ENCODE measurements at regions not wholly inside any gene's neighbourhood (a gene's known extent, or its start where the extent isn't known, plus 50 kb on each side); places are given as distances from the start of the nearest gene placed in this dataset.
A peak's percentile ranks its signal among the peaks of the same experiment; 100 is the strongest.

- no peak for DNase-seq (ENCODE audit: low read depth)
- no peak for TF ChIP-seq CTCF (IDR thresholded peaks at IDR 0.05; ENCODE audit: control insufficient read depth, extremely low read depth, insufficient read depth)
- H3K4me3 ChIP-seq (ENCODE audit: low read depth, low read length) = no peak overlapping the region
These were observed 88.4 kb downstream of the CCDC71L start for GRCh38 chr7:106572394-106573124.

GRCh38 chr7:106571563-106571962 is 89.4 kb downstream of the CCDC71L start:
- no peak for TF ChIP-seq CTCF (IDR thresholded peaks at IDR 0.05; ENCODE audit: control insufficient read depth, extremely low read depth, insufficient read depth)
- H3K4me3 ChIP-seq (ENCODE audit: low read depth, low read length) = no peak overlapping the region
- no peak for DNase-seq (ENCODE audit: low read depth)

GRCh38 chr7:106570948-106571418 is 90.0 kb downstream of the CCDC71L start:
- no peak for TF ChIP-seq CTCF (IDR thresholded peaks at IDR 0.05; ENCODE audit: control insufficient read depth, extremely low read depth, insufficient read depth)
- DNase-seq (ENCODE audit: low read depth) = no peak
- H3K4me3 ChIP-seq (ENCODE audit: low read depth, low read length) = no peak overlapping the region

- no peak for DNase-seq (ENCODE audit: low read depth)
- H3K4me3 ChIP-seq (ENCODE audit: low read depth, low read length) = no peak overlapping the region
- no peak for TF ChIP-seq CTCF (IDR thresholded peaks at IDR 0.05; ENCODE audit: control insufficient read depth, extremely low read depth, insufficient read depth)
These were observed 90.8 kb downstream of the CCDC71L start for GRCh38 chr7:106570146-106570545.

GRCh38 chr7:106569500-106569929 is 91.4 kb downstream of the CCDC71L start:
- TF ChIP-seq CTCF (IDR thresholded peaks at IDR 0.05; ENCODE audit: control insufficient read depth, extremely low read depth, insufficient read depth) = no peak
- no peak for DNase-seq (ENCODE audit: low read depth)
- H3K4me3 ChIP-seq (ENCODE audit: low read depth, low read length) = no peak overlapping the region

GRCh38 chr7:106568680-106569499 is 92.1 kb downstream of the CCDC71L start:
- H3K4me3 ChIP-seq (ENCODE audit: low read depth, low read length) = no peak overlapping the region
- peak; percentile 65 for DNase-seq (ENCODE audit: low read depth)
- TF ChIP-seq CTCF (IDR thresholded peaks at IDR 0.05; ENCODE audit: control insufficient read depth, extremely low read depth, insufficient read depth) = no peak

All from LNCaP clone FGC (cell line).